GM19023 (cell line): ENCODE measurements at regions not wholly inside any gene's neighbourhood (a gene's known extent, or its start where the extent isn't known, plus 50 kb on each side); places are given as distances from the start of the nearest gene placed in this dataset.
A peak's percentile ranks its signal among the peaks of the same experiment; 100 is the strongest.

Experiments
- ATAC-seq: cut with Tn5 transposase; IDR thresholded peaks from one replicate; pipeline ENCODE4 v1.9.1; 2021; ENCODE audit warnings: mild to moderate bottlenecking, moderate library complexity; ENCODE audit not compliant: unreplicated experiment

GRCh38 chr1:168991667-168992475, 114.6 kb upstream of the ATP1B1 start:
- no peak for ATAC-seq

GRCh38 chr1:169001353-169001752, 105.1 kb upstream of the ATP1B1 start:
- no peak for ATAC-seq

GRCh38 chr1:169003864-169004516, 102.5 kb upstream of the ATP1B1 start:
- ATAC-seq: no peak

GRCh38 chr1:169005776-169006175, 100.7 kb upstream of the ATP1B1 start:
- no peak for ATAC-seq

- ATAC-seq: no peak
Observed at GRCh38 chr1:169009666-169010065, 96.8 kb upstream of the ATP1B1 start.

- ATAC-seq: peak; percentile 61
Observed at GRCh38 chr1:169012416-169012815, 94.1 kb upstream of the ATP1B1 start.

- no peak for ATAC-seq
Observed at GRCh38 chr1:169013821-169014220, 92.7 kb upstream of the ATP1B1 start.

GRCh38 chr1:169015464-169015863, 91.0 kb upstream of the ATP1B1 start:
- ATAC-seq: no peak

- ATAC-seq: no peak
Observed at GRCh38 chr1:169018751-169019150, 87.7 kb upstream of the ATP1B1 start.

- ATAC-seq: no peak
Observed at GRCh38 chr1:169019419-169020058, 87.0 kb upstream of the ATP1B1 start.

GRCh38 chr1:169020684-169021083, 85.8 kb upstream of the ATP1B1 start:
- no peak for ATAC-seq

- ATAC-seq: no peak
Observed at GRCh38 chr1:169022648-169023047, 83.8 kb upstream of the ATP1B1 start.

GRCh38 chr1:169024255-169024654, 82.2 kb upstream of the ATP1B1 start:
- ATAC-seq: no peak

GRCh38 chr1:169024800-169025271, 81.7 kb upstream of the ATP1B1 start:
- ATAC-seq: peak; percentile 92

GRCh38 chr1:169025412-169025811, 81.1 kb upstream of the ATP1B1 start:
- ATAC-seq: peak; percentile 28

GRCh38 chr1:169027607-169028320, 78.7 kb upstream of the ATP1B1 start:
- ATAC-seq: peak; percentile 43

GRCh38 chr1:169031566-169032224, 74.8 kb upstream of the ATP1B1 start:
- no peak for ATAC-seq

- no peak for ATAC-seq
Observed at GRCh38 chr1:169041366-169041765, 65.1 kb upstream of the ATP1B1 start.

GRCh38 chr1:169042377-169042776, 64.1 kb upstream of the ATP1B1 start:
- no peak for ATAC-seq

GRCh38 chr1:169043823-169044222, 62.7 kb upstream of the ATP1B1 start:
- no peak for ATAC-seq

- ATAC-seq: peak; percentile 83
Observed at GRCh38 chr1:169044296-169044695, 62.2 kb upstream of the ATP1B1 start.
